ENCODE measurements at regions not wholly inside any gene's neighbourhood (a gene's known extent, or its start where the extent isn't known, plus 50 kb on each side); places are given as distances from the start of the nearest gene placed in this dataset.

- H3K4me3 ChIP-seq, result no peak overlapping the region
- no peak for DNase-seq (ENCODE audit: extremely low spot score)
- intact Hi-C loops (cut with DNase I), result no loop called here
- TF ChIP-seq POLR2AphosphoS5 (IDR thresholded peaks at IDR 0.05), result no peak
- TF ChIP-seq CTCF (IDR thresholded peaks at IDR 0.05), result no peak
- no peak for TF ChIP-seq POLR2A (IDR thresholded peaks at IDR 0.05; ENCODE audit: low read depth)
- no peak for TF ChIP-seq EP300 (IDR thresholded peaks at IDR 0.05)
- 64% methylated on average over 5 of the region's 5 CpGs for WGBS
- no peaks in the 10 kb centered on the region for H3K9me3 ChIP-seq
- no peaks in the 10 kb centered on the region for H3K27me3 ChIP-seq
- no peak overlapping the region for H3K27ac ChIP-seq (replicated peaks in 1 of 4)
- H3K36me3 ChIP-seq, result no peaks in the 10 kb centered on the region
- H3K4me1 ChIP-seq, result no peaks in the 10 kb centered on the region
These were observed 88.6 kb downstream of the SLC5A7 start for GRCh38 chr2:108074946-108075345.

DNA sequence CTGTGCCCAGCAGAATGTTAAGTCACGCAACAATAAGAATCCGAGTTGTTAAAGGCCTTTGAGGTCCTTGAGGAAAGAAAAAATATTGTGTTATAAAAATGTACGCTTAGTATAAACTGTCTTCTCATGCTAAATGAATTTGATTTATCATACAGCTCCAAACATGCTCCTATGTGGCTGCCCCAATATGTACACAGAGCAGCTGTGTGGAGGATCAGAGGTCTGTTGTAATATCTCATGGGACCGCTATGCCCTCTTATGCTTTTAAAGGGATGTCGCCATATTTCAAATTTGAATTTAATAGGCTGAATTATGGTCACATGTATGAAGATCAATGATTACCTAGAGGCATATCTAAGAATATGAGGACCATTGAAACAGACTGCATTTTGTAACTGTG lies 90.2 kb downstream of the SLC5A7 start:
- TF ChIP-seq POLR2AphosphoS5 (IDR thresholded peaks at IDR 0.05), result no peak
- H3K27me3 ChIP-seq, result no peaks in the 10 kb centered on the region
- WGBS, result 66% methylated on average over 5 of the region's 5 CpGs
- H3K36me3 ChIP-seq, result no peaks in the 10 kb centered on the region
- H3K4me3 ChIP-seq, result no peak overlapping the region
- no peaks in the 10 kb centered on the region for H3K9me3 ChIP-seq
- H3K4me1 ChIP-seq, result no peaks in the 10 kb centered on the region
- no peak overlapping the region for H3K27ac ChIP-seq (replicated peaks in 1 of 4)
- DNase-seq (ENCODE audit: extremely low spot score), result no peak
- intact Hi-C loops (cut with DNase I), result no loop called here

DNA sequence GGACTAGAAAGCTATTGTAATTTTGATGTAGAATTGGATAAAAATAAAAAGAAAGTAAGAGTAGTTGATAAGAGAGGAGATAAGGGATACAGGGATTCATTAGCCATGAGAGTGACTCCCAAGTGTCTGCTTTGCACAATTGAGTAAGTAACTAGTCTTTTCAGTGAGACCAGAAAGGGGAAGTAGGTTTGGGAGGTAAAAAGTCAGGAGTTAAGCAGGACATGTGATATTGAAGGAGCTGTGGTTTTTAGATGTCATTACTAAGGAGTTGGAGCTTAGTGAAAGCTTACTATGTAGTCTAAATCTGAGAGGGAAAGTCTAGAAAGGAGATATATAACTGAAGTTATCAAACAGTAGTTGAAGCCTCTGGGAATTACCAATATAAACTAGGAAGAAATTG lies 93.4 kb downstream of the SLC5A7 start:
- Histone ChIP-seq H3K27ac (replicated peaks in 1 of 4) (no peak overlapping the region), H3K4me1 (no peaks in the 10 kb centered on the region), H3K9me3 (no peaks in the 10 kb centered on the region), H3K4me3 (no peak overlapping the region), H3K36me3 (no peaks in the 10 kb centered on the region), H3K27me3 (no peaks in the 10 kb centered on the region)
- intact Hi-C loops (cut with DNase I), result no loop called here
- TF ChIP-seq POLR2AphosphoS5 (IDR thresholded peaks at IDR 0.05), result no peak
- TF ChIP-seq CTCF (IDR thresholded peaks at IDR 0.05), result no peak
- no peak for TF ChIP-seq EP300 (IDR thresholded peaks at IDR 0.05)
- no peak for TF ChIP-seq POLR2A (IDR thresholded peaks at IDR 0.05; ENCODE audit: low read depth)
- DNase-seq (ENCODE audit: extremely low spot score), result no peak

- TF ChIP-seq EP300 (IDR thresholded peaks at IDR 0.05), result no peak
- no peak for TF ChIP-seq POLR2AphosphoS5 (IDR thresholded peaks at IDR 0.05)
- WGBS, result 78% methylated on average over 1 of the region's 1 CpG
- H3K4me1 ChIP-seq, result no peaks in the 10 kb centered on the region
- H3K9me3 ChIP-seq, result no peaks in the 10 kb centered on the region
- no peaks in the 10 kb centered on the region for H3K36me3 ChIP-seq
- no peak overlapping the region for H3K4me3 ChIP-seq
- intact Hi-C loops (cut with DNase I), result no loop called here
- DNase-seq (ENCODE audit: extremely low spot score), result no peak
- H3K27ac ChIP-seq (replicated peaks in 1 of 4), result no peak overlapping the region
- H3K27me3 ChIP-seq, result no peaks in the 10 kb centered on the region
These were observed 93.9 kb downstream of the SLC5A7 start for GRCh38 chr2:108080177-108080576.

- intact Hi-C loops (cut with DNase I), result no loop called here
- no peak overlapping the region for H3K27ac ChIP-seq (replicated peaks in 1 of 4)
- H3K27me3 ChIP-seq, result no peaks in the 10 kb centered on the region
- 67% methylated on average over 1 of the region's 1 CpG for WGBS
- no peak for DNase-seq (ENCODE audit: extremely low spot score)
- no peaks in the 10 kb centered on the region for H3K36me3 ChIP-seq
- H3K4me3 ChIP-seq, result no peak overlapping the region
- no peaks in the 10 kb centered on the region for H3K4me1 ChIP-seq
- H3K9me3 ChIP-seq, result no peaks in the 10 kb centered on the region
- no peak for TF ChIP-seq CTCF (IDR thresholded peaks at IDR 0.05)
- no peak for TF ChIP-seq POLR2A (IDR thresholded peaks at IDR 0.05; ENCODE audit: low read depth)
- TF ChIP-seq POLR2AphosphoS5 (IDR thresholded peaks at IDR 0.05), result no peak
- TF ChIP-seq EP300 (IDR thresholded peaks at IDR 0.05), result no peak
These were observed 96.7 kb downstream of the SLC5A7 start for GRCh38 chr2:108082978-108083377.

DNA sequence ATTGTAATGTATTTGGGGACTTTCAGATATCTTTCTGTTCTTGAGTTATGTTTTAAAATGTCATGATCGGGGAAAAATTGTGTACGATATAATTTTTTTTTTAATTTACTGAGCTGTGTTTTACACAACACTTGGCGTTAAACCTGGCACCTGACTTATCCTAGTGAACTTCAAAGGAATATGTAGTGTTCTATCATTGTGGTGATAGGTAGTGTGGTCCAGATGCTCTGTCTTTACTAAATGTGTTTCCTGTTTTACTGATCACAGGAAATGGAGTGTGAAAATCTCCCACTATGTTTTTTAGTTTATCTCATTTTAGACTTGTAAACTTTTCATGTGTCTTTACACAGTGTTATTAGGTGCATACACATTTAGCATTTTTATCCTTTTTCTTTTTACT lies 98.0 kb downstream of the SLC5A7 start:
- intact Hi-C loops (cut with DNase I), result no loop called here
- H3K4me3 ChIP-seq, result no peak overlapping the region
- H3K27me3 ChIP-seq, result no peaks in the 10 kb centered on the region
- H3K9me3 ChIP-seq, result no peaks in the 10 kb centered on the region
- TF ChIP-seq POLR2AphosphoS5 (IDR thresholded peaks at IDR 0.05), result no peak
- TF ChIP-seq POLR2A (IDR thresholded peaks at IDR 0.05; ENCODE audit: low read depth), result no peak
- no peak for TF ChIP-seq EP300 (IDR thresholded peaks at IDR 0.05)
- no peak for TF ChIP-seq CTCF (IDR thresholded peaks at IDR 0.05)
- H3K27ac ChIP-seq (replicated peaks in 1 of 4), result no peak overlapping the region
- no peaks in the 10 kb centered on the region for H3K36me3 ChIP-seq
- WGBS, result 55% methylated on average over 3 of the region's 3 CpGs
- DNase-seq (ENCODE audit: extremely low spot score), result no peak
- no peaks in the 10 kb centered on the region for H3K4me1 ChIP-seq

Measured in esophagus muscularis mucosa (tissue), 4 donors.